ENCODE measurements at regions not wholly inside any gene's neighbourhood (a gene's known extent, or its start where the extent isn't known, plus 50 kb on each side); places are given as distances from the start of the nearest gene placed in this dataset.

DNA sequence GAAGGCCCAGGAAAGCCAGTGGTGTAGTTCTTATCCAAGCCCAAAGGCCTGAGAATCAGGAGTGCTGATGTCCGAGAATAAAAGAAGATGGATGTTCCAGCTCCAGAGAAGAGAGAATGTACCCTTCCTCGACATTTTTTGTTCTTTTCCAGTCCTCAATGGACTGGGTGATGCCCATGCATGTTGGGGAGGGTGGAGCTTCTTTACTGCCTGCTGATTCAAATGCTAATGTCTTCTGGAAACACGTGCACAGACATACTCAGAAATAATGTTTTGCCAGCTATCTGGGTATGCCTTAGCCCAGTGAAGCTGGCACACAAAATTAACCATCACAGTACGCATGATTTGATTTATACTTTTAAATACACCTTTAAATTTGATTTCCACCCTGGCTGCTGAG lies 61.5 kb upstream of the FOXE1 start:
- TF ChIP-seq CTCF (IDR thresholded peaks at IDR 0.05) (no peak), POLR2A (IDR thresholded peaks at IDR 0.05) (no peak), EP300 (IDR thresholded peaks at IDR 0.05) (no peak)
